DND-41 (cell line): ENCODE measurements at regions not wholly inside any gene's neighbourhood (a gene's known extent, or its start where the extent isn't known, plus 50 kb on each side); places are given as distances from the start of the nearest gene placed in this dataset.

Source experiments
- ATAC-seq: fragments of 200-7000 bp; cut with Tn5 transposase; 3 replicates; pipeline ENCODE4 v1.9.1; 2021; ENCODE audit warnings: low read depth; ENCODE audit not compliant: insufficient read depth
- DNase-seq: peaks from one replicate; pipeline ENCODE4 v3.0.0-alpha.2; 2020
- H2AFZ ChIP-seq: 2 replicates; pipeline ENCODE4 v1.6.0; 2012; ENCODE audit warnings: low read depth, low read length
- H3K27ac ChIP-seq: 2 replicates; pipeline ENCODE4 v1.5.1; 2012; ENCODE audit warnings: low read length, inconsistent platforms
- H3K27me3 ChIP-seq: fragments of 200-600 bp; sonication (generic); 2 replicates; pipeline ENCODE4 v1.6.0; 2012; ENCODE audit warnings: low read length, mild to moderate bottlenecking, inconsistent platforms; ENCODE audit not compliant: insufficient read depth, poor library complexity
- H3K36me3 ChIP-seq: 2 replicates; pipeline ENCODE4 v1.5.1; 2012; ENCODE audit warnings: low read length, inconsistent platforms; ENCODE audit not compliant: insufficient read depth
- H3K4me1 ChIP-seq: 2 replicates; pipeline ENCODE4 v1.5.1; 2012; ENCODE audit warnings: mild to moderate bottlenecking, low read length; ENCODE audit not compliant: insufficient read depth
- H3K4me2 ChIP-seq: 2 replicates; pipeline ENCODE4 v1.6.0; 2012; ENCODE audit warnings: mild to moderate bottlenecking, moderate library complexity, low read length, inconsistent platforms; ENCODE audit not compliant: insufficient read depth
- H3K4me3 ChIP-seq, 2 experiments: fragments of 200-600 bp in 1 of 2; shearing (Covaris generic) in 1 of 2; 2 replicates each; pipeline ENCODE4 v1.5.1; 2012 to 2016; ENCODE audit warnings: inconsistent platforms in 2 of 2, low read length in 2 of 2, mild to moderate bottlenecking in 2 of 2, low read depth in 1 of 2, moderate library complexity in 1 of 2
- H3K79me2 ChIP-seq: 2 replicates; pipeline ENCODE4 v1.6.0; 2012; ENCODE audit warnings: low read length, inconsistent platforms; ENCODE audit not compliant: insufficient read depth
- H3K9ac ChIP-seq: 2 replicates; pipeline ENCODE4 v1.6.0; 2012; ENCODE audit warnings: low read depth, mild to moderate bottlenecking, inconsistent platforms, low read length, moderate library complexity
- H3K9me3 ChIP-seq: 2 replicates; pipeline ENCODE4 v1.5.1; 2012; ENCODE audit warnings: low read length, moderate library complexity, mild to moderate bottlenecking, inconsistent platforms; ENCODE audit not compliant: insufficient read depth, severe bottlenecking
- H4K20me1 ChIP-seq: 2 replicates; pipeline ENCODE4 v1.6.0; 2012; ENCODE audit warnings: low read length; ENCODE audit not compliant: insufficient read depth
- EZH2 ChIP-seq: IDR thresholded peaks from 3 replicates; pipeline ENCODE4 v1.6.1; 2012; ENCODE audit warnings: borderline replicate concordance, low read depth, mild to moderate bottlenecking, moderate library complexity, low read length, inconsistent platforms; ENCODE audit not compliant: severe bottlenecking
- TF ChIP-seq, protein P1 (sequence below): IDR thresholded peaks from 2 replicates; pipeline ENCODE4 v1.5.1; 2012; ENCODE audit warnings: borderline replicate concordance, low read length, moderate library complexity, mild to moderate bottlenecking; ENCODE audit not compliant: poor library complexity, severe bottlenecking; ENCODE audit errors: extremely low read depth

DNA sequence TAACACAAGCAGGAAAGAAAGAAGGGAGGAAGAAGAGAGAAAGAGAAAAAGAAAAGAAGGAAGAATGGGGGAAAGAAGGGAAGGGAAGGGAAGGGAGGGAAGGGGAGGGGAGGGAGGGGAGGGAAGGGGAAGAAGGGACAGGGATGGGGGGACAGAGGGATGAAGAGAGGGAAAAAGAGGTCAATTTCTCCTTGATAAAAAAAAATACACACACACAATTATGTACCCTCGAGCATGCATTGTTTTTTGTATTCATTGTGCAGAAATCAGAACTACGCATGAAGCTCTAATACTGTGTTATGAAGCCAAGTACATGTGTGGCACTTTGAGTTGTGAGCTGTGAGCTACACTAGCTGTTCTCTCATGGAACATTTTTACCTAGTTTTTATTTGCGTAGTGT, 274.9 kb upstream of the CDH18 start:
- Histone ChIP-seq H2AFZ (no peak overlapping the region), H3K9me3 (peaks cover 2% of the 10 kb centered on the region), H3K9ac (no peak overlapping the region), H3K27me3 (no peaks in the 10 kb centered on the region), H3K27ac (no peak overlapping the region), H3K36me3 (no peaks in the 10 kb centered on the region), H3K4me3 (no peak overlapping the region), H3K79me2 (no peaks in the 10 kb centered on the region), H3K4me2 (no peak overlapping the region), H3K4me1 (no peaks in the 10 kb centered on the region), H4K20me1 (no peaks in the 10 kb centered on the region)
- TF ChIP-seq EZH2: no peak
- TF ChIP-seq, protein P1, sequence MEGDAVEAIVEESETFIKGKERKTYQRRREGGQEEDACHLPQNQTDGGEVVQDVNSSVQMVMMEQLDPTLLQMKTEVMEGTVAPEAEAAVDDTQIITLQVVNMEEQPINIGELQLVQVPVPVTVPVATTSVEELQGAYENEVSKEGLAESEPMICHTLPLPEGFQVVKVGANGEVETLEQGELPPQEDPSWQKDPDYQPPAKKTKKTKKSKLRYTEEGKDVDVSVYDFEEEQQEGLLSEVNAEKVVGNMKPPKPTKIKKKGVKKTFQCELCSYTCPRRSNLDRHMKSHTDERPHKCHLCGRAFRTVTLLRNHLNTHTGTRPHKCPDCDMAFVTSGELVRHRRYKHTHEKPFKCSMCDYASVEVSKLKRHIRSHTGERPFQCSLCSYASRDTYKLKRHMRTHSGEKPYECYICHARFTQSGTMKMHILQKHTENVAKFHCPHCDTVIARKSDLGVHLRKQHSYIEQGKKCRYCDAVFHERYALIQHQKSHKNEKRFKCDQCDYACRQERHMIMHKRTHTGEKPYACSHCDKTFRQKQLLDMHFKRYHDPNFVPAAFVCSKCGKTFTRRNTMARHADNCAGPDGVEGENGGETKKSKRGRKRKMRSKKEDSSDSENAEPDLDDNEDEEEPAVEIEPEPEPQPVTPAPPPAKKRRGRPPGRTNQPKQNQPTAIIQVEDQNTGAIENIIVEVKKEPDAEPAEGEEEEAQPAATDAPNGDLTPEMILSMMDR: no peak
- ATAC-seq: no peak
- DNase-seq: no peak

DNA sequence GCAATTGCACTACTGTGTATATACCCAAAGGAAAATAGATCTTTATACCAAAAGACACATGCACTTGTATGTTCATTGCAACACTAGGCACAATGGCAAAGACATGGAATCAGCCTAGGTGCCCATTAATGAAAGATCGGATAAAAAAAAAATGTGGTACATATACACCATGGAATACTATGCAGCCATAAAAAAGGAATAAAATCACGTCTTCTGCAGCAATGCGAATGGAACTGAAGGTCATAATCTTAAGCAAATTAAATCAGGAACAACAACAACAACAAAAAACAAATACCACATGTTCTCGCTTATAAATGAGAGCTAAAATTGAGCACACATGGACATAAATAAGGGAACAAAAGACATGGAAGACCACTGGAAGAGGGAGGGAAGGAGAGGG, 266.7 kb upstream of the CDH18 start:
- no peak for DNase-seq

DNA sequence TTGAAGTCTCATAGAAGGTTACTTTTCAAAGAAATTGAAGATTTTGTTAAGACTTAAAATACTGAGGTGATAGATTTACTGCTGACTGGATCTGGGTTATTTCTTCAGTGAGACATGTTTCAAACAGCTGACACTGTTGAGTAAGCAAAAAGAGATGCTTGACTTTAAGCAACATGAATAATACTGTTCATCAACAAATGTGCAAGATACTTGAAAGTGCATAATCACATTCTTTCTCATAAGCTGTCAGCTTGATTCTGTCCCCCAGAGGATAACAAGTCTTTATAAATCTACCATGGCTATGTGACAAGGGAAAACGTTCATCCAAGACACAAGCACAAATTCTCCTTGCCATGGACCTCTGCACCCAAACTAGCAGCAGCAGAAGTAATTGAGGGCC, 260.1 kb upstream of the CDH18 start:
- no peaks in the 10 kb centered on the region for H3K36me3 ChIP-seq
- no peak for ATAC-seq
- no peaks in the 10 kb centered on the region for H3K9me3 ChIP-seq
- TF ChIP-seq, protein P1: no peak
- no peak for TF ChIP-seq EZH2
- H3K4me1 ChIP-seq: no peaks in the 10 kb centered on the region
- no peak overlapping the region for H3K4me2 ChIP-seq
- no peak overlapping the region for H3K4me3 ChIP-seq
- no peaks in the 10 kb centered on the region for H4K20me1 ChIP-seq
- DNase-seq: no peak
- no peak overlapping the region for H3K9ac ChIP-seq
- H3K79me2 ChIP-seq: no peaks in the 10 kb centered on the region
- no peak overlapping the region for H3K27ac ChIP-seq
- no peaks in the 10 kb centered on the region for H3K27me3 ChIP-seq
- no peak overlapping the region for H2AFZ ChIP-seq

More for the DNA sequence above, 266.7 kb upstream of the CDH18 start:
- no peak for ATAC-seq
- no peaks in the 10 kb centered on the region for H4K20me1 ChIP-seq
- H3K79me2 ChIP-seq: no peaks in the 10 kb centered on the region
- no peak overlapping the region for H3K9ac ChIP-seq
- TF ChIP-seq EZH2: no peak
- TF ChIP-seq, protein P1: no peak
- H2AFZ ChIP-seq: no peak overlapping the region
- no peak overlapping the region for H3K4me3 ChIP-seq
- H3K4me2 ChIP-seq: no peak overlapping the region
- no peaks in the 10 kb centered on the region for H3K4me1 ChIP-seq
- H3K27ac ChIP-seq: no peak overlapping the region
- H3K27me3 ChIP-seq: no peaks in the 10 kb centered on the region
- no peaks in the 10 kb centered on the region for H3K36me3 ChIP-seq
- no peaks in the 10 kb centered on the region for H3K9me3 ChIP-seq

GRCh38 chr5:20245432-20245974, 257.5 kb upstream of the CDH18 start:
- no peaks in the 10 kb centered on the region for H3K36me3 ChIP-seq
- no peaks in the 10 kb centered on the region for H3K79me2 ChIP-seq
- H3K27ac ChIP-seq: no peak overlapping the region
- TF ChIP-seq EZH2: no peak
- TF ChIP-seq, protein P1: no peak
- no peaks in the 10 kb centered on the region for H4K20me1 ChIP-seq
- no peaks in the 10 kb centered on the region for H3K9me3 ChIP-seq
- H3K4me2 ChIP-seq: no peak overlapping the region
- no peak for DNase-seq
- no peak overlapping the region for H2AFZ ChIP-seq
- no peaks in the 10 kb centered on the region for H3K4me1 ChIP-seq
- no peak overlapping the region for H3K4me3 ChIP-seq
- no peak overlapping the region for H3K9ac ChIP-seq
- ATAC-seq: no peak
- no peaks in the 10 kb centered on the region for H3K27me3 ChIP-seq
